WTC11 (cell line): ENCODE measurements at regions not wholly inside any gene's neighbourhood (a gene's known extent, or its start where the extent isn't known, plus 50 kb on each side); places are given as distances from the start of the nearest gene placed in this dataset.

Experiments
- ATAC-seq: fragments of 200-7000 bp; cut with Tn5 transposase; 2 replicates; pipeline ENCODE4 v1.10.0; 2021; ENCODE audit warnings: mild to moderate bottlenecking, moderate library complexity
- CTCF ChIA-PET: fragments of 300-600 bp; sonication (Branson Sonifier 250); formaldehyde crosslinking; loops from one replicate; lab custom pipeline; 2021; ENCODE audit warnings: antibody characterized with exemption; lab: Charles Lee
- POLR2A ChIA-PET: fragments of 350-600 bp; sonication (Branson Sonifier 250); formaldehyde crosslinking; loops from one replicate; lab custom pipeline; 2021; ENCODE audit warnings: antibody characterized with exemption; lab: Charles Lee
- DNase-seq: peaks from one replicate; pipeline ENCODE4 v3.0.0; 2021; ENCODE audit warnings: low spot score
- H3K27ac Mint-ChIP-seq: 2 replicates; pipeline ENCODE4 v1.8.0; 2021; ENCODE audit warnings: mixed read lengths
- H3K27me3 Mint-ChIP-seq: 2 replicates; pipeline ENCODE4 v1.8.0; 2021; ENCODE audit warnings: low read depth, mild to moderate bottlenecking, moderate library complexity, mixed read lengths
- H3K36me3 Mint-ChIP-seq: 2 replicates; pipeline ENCODE4 v1.8.0; 2021; ENCODE audit warnings: mixed read lengths
- H3K4me1 Mint-ChIP-seq: 2 replicates; pipeline ENCODE4 v1.8.0; 2022; ENCODE audit warnings: mixed read lengths
- H3K4me3 Mint-ChIP-seq: 2 replicates; pipeline ENCODE4 v1.8.0; 2021; ENCODE audit warnings: mild to moderate bottlenecking, moderate library complexity, mixed read lengths
- H3K9me3 Mint-ChIP-seq: 2 replicates; pipeline ENCODE4 v1.8.0; 2021; ENCODE audit warnings: mixed read lengths
- ARID4B ChIP-seq: sonication (generic); formaldehyde crosslinking; IDR thresholded peaks from 2 replicates; pipeline ENCODE4 v1.8.0; 2023; ENCODE audit warnings: missing genetic modification reagents, mild to moderate bottlenecking, borderline replicate concordance
- ATF1 ChIP-seq: sonication (generic); formaldehyde crosslinking; IDR thresholded peaks from 2 replicates; pipeline ENCODE4 v1.8.1; 2023; ENCODE audit warnings: mild to moderate bottlenecking, moderate library complexity, missing genetic modification reagents
- ATF2 ChIP-seq: sonication (generic); formaldehyde crosslinking; IDR thresholded peaks from 2 replicates; pipeline ENCODE4 v1.8.1; 2022; ENCODE audit warnings: low read depth, missing genetic modification reagents, borderline replicate concordance
- CBFB ChIP-seq: sonication (generic); formaldehyde crosslinking; IDR thresholded peaks from 2 replicates; pipeline ENCODE4 v1.8.1; 2022; ENCODE audit warnings: mild to moderate bottlenecking, low read depth, missing genetic modification reagents
- EMX1 ChIP-seq: fragments of 250-450 bp; sonication (Bioruptor Pico); IDR thresholded peaks from 2 replicates; pipeline ENCODE4 v1.8.0; 2021; ENCODE audit warnings: mild to moderate bottlenecking
- HMGXB4 ChIP-seq: sonication (generic); formaldehyde crosslinking; IDR thresholded peaks from 2 replicates; pipeline ENCODE4 v1.8.1; 2023; ENCODE audit warnings: mild to moderate bottlenecking, moderate library complexity, missing genetic modification reagents
- OVOL2 ChIP-seq: fragments of 250-450 bp; sonication (Bioruptor Pico); IDR thresholded peaks from 2 replicates; pipeline ENCODE4 v1.9.0; 2021; ENCODE audit warnings: mild to moderate bottlenecking, borderline replicate concordance
- RORB ChIP-seq: fragments of 250-450 bp; sonication (Bioruptor Pico); IDR thresholded peaks from 2 replicates; pipeline ENCODE4 v1.9.0; 2021; ENCODE audit warnings: mild to moderate bottlenecking
- STAT6 ChIP-seq: sonication (generic); formaldehyde crosslinking; conservative IDR thresholded peaks from 2 replicates; pipeline ENCODE4 v1.8.1; 2023; ENCODE audit warnings: mild to moderate bottlenecking, low read depth, missing genetic modification reagents, moderate library complexity
- TCF7 ChIP-seq: sonication (generic); formaldehyde crosslinking; IDR thresholded peaks from 2 replicates; pipeline ENCODE4 v1.8.0; 2022; ENCODE audit warnings: mild to moderate bottlenecking, low read depth, missing genetic modification reagents, moderate library complexity
- ZNF138 ChIP-seq: sonication (generic); formaldehyde crosslinking; conservative IDR thresholded peaks from 2 replicates; pipeline ENCODE4 v1.8.1; 2022; ENCODE audit warnings: mild to moderate bottlenecking, moderate library complexity, missing genetic modification reagents
- ZNF232 ChIP-seq: sonication (generic); formaldehyde crosslinking; IDR thresholded peaks from 2 replicates; pipeline ENCODE4 v1.8.0; 2022; ENCODE audit warnings: mild to moderate bottlenecking, missing genetic modification reagents
- ZNF263 ChIP-seq: sonication (generic); formaldehyde crosslinking; IDR thresholded peaks from 2 replicates; pipeline ENCODE4 v1.8.1; 2022; ENCODE audit warnings: low read depth, mild to moderate bottlenecking, moderate library complexity, missing genetic modification reagents
- ZNF416 ChIP-seq: fragments of 250-450 bp; sonication (Bioruptor Pico); IDR thresholded peaks from 2 replicates; pipeline ENCODE4 v1.9.0; 2021; ENCODE audit warnings: mild to moderate bottlenecking, inconsistent platforms
- ZNF512 ChIP-seq: sonication (generic); formaldehyde crosslinking; IDR thresholded peaks from 2 replicates; pipeline ENCODE4 v1.8.1; 2022; ENCODE audit warnings: missing genetic modification reagents, borderline replicate concordance
- ZNF671 ChIP-seq: fragments of 250-450 bp; sonication (Bioruptor Pico); IDR thresholded peaks from 2 replicates; pipeline ENCODE4 v1.8.0; 2021; ENCODE audit warnings: mild to moderate bottlenecking

- TF ChIP-seq ARID4B: no peak
- no peak for TF ChIP-seq ATF1 (CRISPR knock-in tag)
- no peak for TF ChIP-seq HMGXB4 (CRISPR knock-in tag)
- no peak for TF ChIP-seq ZNF138 (CRISPR knock-in tag)
- no peak for TF ChIP-seq ZNF232 (CRISPR knock-in tag)
- TF ChIP-seq ZNF512 (CRISPR knock-in tag): no peak
- no peak for TF ChIP-seq OVOL2 (CRISPR knock-in tag)
- no peak for TF ChIP-seq ZNF671 (CRISPR knock-in tag)
Observed at GRCh38 chr18:11398625-11399024, 210.8 kb upstream of the SLC35G4 start (continued).

GRCh38 chr18:11392980-11393885 lies 216.2 kb upstream of the SLC35G4 start:
- Mint-ChIP-seq H3K9me3 (no peaks in the 10 kb centered on the region), H3K36me3 (no peaks in the 10 kb centered on the region), H3K27ac (peak overlapping the region; percentile 93), H3K27me3 (no peaks in the 10 kb centered on the region), H3K4me3 (no peak overlapping the region), H3K4me1 (peaks cover 23% of the 10 kb centered on the region)
- ATAC-seq: peak; percentile 62
- POLR2A ChIA-PET: no interaction called here
- TF ChIP-seq CBFB (CRISPR knock-in tag) (no peak), RORB (CRISPR knock-in tag) (no peak), ZNF263 (CRISPR knock-in tag) (no peak), TCF7 (no peak), ZNF416 (CRISPR knock-in tag) (no peak), ATF2 (CRISPR knock-in tag) (no peak), EMX1 (CRISPR knock-in tag) (no peak), STAT6 (CRISPR knock-in tag) (no peak)
- DNase-seq: no peak
- CTCF ChIA-PET: interaction anchor here (1.1 kb wide), 1 partner anchor 126 kb away, joined by 3 read pairs; no protein-coding TSS in a partner anchor
